ENCODE measurements at regions not wholly inside any gene's neighbourhood (a gene's known extent, or its start where the extent isn't known, plus 50 kb on each side); places are given as distances from the start of the nearest gene placed in this dataset.

GRCh38 chr6:51531623-51532022, 555.8 kb downstream of the PKHD1 start:
- H3K27me3 ChIP-seq = no peaks in the 10 kb centered on the region
- no peaks in the 10 kb centered on the region for H3K4me1 ChIP-seq
- TF ChIP-seq CTCF (IDR thresholded peaks at IDR 0.05) (no peak), POLR2AphosphoS5 (IDR thresholded peaks at IDR 0.05; ENCODE audit: insufficient read depth in 1 of 2, low read depth in 1 of 2) (no peak), POLR2A (IDR thresholded peaks at IDR 0.05) (no peak)
- intact Hi-C loops (cut with DNase I) = no loop called here
- no peaks in the 10 kb centered on the region for H3K36me3 ChIP-seq
- DNase-seq (ENCODE audit: extremely low spot score in 2 of 2) = no peak
- H3K9me3 ChIP-seq = no peaks in the 10 kb centered on the region
- H3K27ac ChIP-seq = no peak overlapping the region
- no peak overlapping the region for H3K4me3 ChIP-seq

- intact Hi-C loops (cut with DNase I) = no loop called here
- no peaks in the 10 kb centered on the region for H3K36me3 ChIP-seq
- TF ChIP-seq CTCF (IDR thresholded peaks at IDR 0.05) (no peak), POLR2A (IDR thresholded peaks at IDR 0.05) (no peak), POLR2AphosphoS5 (IDR thresholded peaks at IDR 0.05; ENCODE audit: insufficient read depth in 1 of 2, low read depth in 1 of 2) (no peak)
- no peaks in the 10 kb centered on the region for H3K9me3 ChIP-seq
- H3K27me3 ChIP-seq = no peaks in the 10 kb centered on the region
- H3K4me3 ChIP-seq = no peak overlapping the region
- no peaks in the 10 kb centered on the region for H3K4me1 ChIP-seq
- DNase-seq (ENCODE audit: extremely low spot score in 2 of 2) = no peak
- no peak overlapping the region for H3K27ac ChIP-seq
Measured at GRCh38 chr6:51533962-51534361, 553.5 kb downstream of the PKHD1 start.

GRCh38 chr6:51535327-51535726, 552.1 kb downstream of the PKHD1 start:
- Histone ChIP-seq H3K4me1 (no peaks in the 10 kb centered on the region), H3K9me3 (no peaks in the 10 kb centered on the region), H3K27me3 (no peaks in the 10 kb centered on the region), H3K27ac (no peak overlapping the region), H3K4me3 (no peak overlapping the region), H3K36me3 (no peaks in the 10 kb centered on the region)
- no peak for DNase-seq (ENCODE audit: extremely low spot score in 2 of 2)
- intact Hi-C loops (cut with DNase I) = no loop called here
- TF ChIP-seq POLR2AphosphoS5 (IDR thresholded peaks at IDR 0.05; ENCODE audit: insufficient read depth in 1 of 2, low read depth in 1 of 2) (no peak), POLR2A (IDR thresholded peaks at IDR 0.05) (no peak), CTCF (IDR thresholded peaks at IDR 0.05) (no peak)

GRCh38 chr6:51536728-51537127, 550.7 kb downstream of the PKHD1 start:
- H3K4me1 ChIP-seq = no peaks in the 10 kb centered on the region
- intact Hi-C loops (cut with DNase I) = no loop called here
- DNase-seq (ENCODE audit: extremely low spot score in 2 of 2) = no peak

GRCh38 chr6:51541847-51542246, 545.6 kb downstream of the PKHD1 start:
- intact Hi-C loops (cut with DNase I) = no loop called here
- no peak for DNase-seq (ENCODE audit: extremely low spot score in 2 of 2)
- Histone ChIP-seq H3K27me3 (no peaks in the 10 kb centered on the region), H3K4me1 (no peaks in the 10 kb centered on the region), H3K9me3 (no peaks in the 10 kb centered on the region), H3K36me3 (no peaks in the 10 kb centered on the region), H3K27ac (no peak overlapping the region), H3K4me3 (no peak overlapping the region)
- no peak for TF ChIP-seq POLR2A (IDR thresholded peaks at IDR 0.05)

More at GRCh38 chr6:51536728-51537127, 550.7 kb downstream of the PKHD1 start:
- TF ChIP-seq POLR2A (IDR thresholded peaks at IDR 0.05) = no peak
- no peak for TF ChIP-seq CTCF (IDR thresholded peaks at IDR 0.05)
- no peak for TF ChIP-seq POLR2AphosphoS5 (IDR thresholded peaks at IDR 0.05; ENCODE audit: insufficient read depth in 1 of 2, low read depth in 1 of 2)
- Histone ChIP-seq H3K27me3 (no peaks in the 10 kb centered on the region), H3K9me3 (no peaks in the 10 kb centered on the region), H3K27ac (no peak overlapping the region), H3K4me3 (no peak overlapping the region), H3K36me3 (no peaks in the 10 kb centered on the region)

- H3K4me1 ChIP-seq = no peaks in the 10 kb centered on the region
- H3K9me3 ChIP-seq = no peaks in the 10 kb centered on the region
- no peaks in the 10 kb centered on the region for H3K36me3 ChIP-seq
- no peak overlapping the region for H3K4me3 ChIP-seq
- H3K27me3 ChIP-seq = no peaks in the 10 kb centered on the region
- no peak for TF ChIP-seq CTCF (IDR thresholded peaks at IDR 0.05)
- no peak for TF ChIP-seq POLR2A (IDR thresholded peaks at IDR 0.05)
- no peak for TF ChIP-seq POLR2AphosphoS5 (IDR thresholded peaks at IDR 0.05; ENCODE audit: insufficient read depth in 1 of 2, low read depth in 1 of 2)
- no peak overlapping the region for H3K27ac ChIP-seq
- DNase-seq (ENCODE audit: extremely low spot score in 2 of 2) = no peak
- intact Hi-C loops (cut with DNase I) = no loop called here
Measured at GRCh38 chr6:51542475-51542874, 544.9 kb downstream of the PKHD1 start.

Data from vagina (tissue), 2 donors.